Mucosa of stomach (tissue), 1 donor: ENCODE measurements at regions not wholly inside any gene's neighbourhood (a gene's known extent, or its start where the extent isn't known, plus 50 kb on each side); places are given as distances from the start of the nearest gene placed in this dataset.
"Not testable (repeated sequence)": the region's sequence is repeated elsewhere in the genome, so short reads cannot be mapped to it uniquely, and the experiment has no call there.

Experiments
- H3K27me3 ChIP-seq: one replicate; pipeline ENCODE4 v1.7.0; 2013; ENCODE audit warnings: mild to moderate bottlenecking, low read length; ENCODE audit not compliant: control insufficient read depth, insufficient read depth
- H3K36me3 ChIP-seq: one replicate; pipeline ENCODE4 v1.7.0; 2013; ENCODE audit warnings: low read length; ENCODE audit not compliant: control insufficient read depth, insufficient read depth
- H3K4me1 ChIP-seq: one replicate; pipeline ENCODE4 v1.7.0; 2013; ENCODE audit warnings: mild to moderate bottlenecking, low read length; ENCODE audit not compliant: control insufficient read depth, insufficient read depth
- H3K4me3 ChIP-seq: one replicate; pipeline ENCODE4 v1.7.0; 2013; ENCODE audit warnings: low read length
- H3K9ac ChIP-seq: one replicate; pipeline ENCODE4 v1.7.0; 2013; ENCODE audit warnings: mild to moderate bottlenecking, low read length, moderate library complexity
- H3K9me3 ChIP-seq: one replicate; pipeline ENCODE4 v1.7.0; 2013; ENCODE audit warnings: mild to moderate bottlenecking, low read length, moderate library complexity; ENCODE audit not compliant: control insufficient read depth
- donor health status: Pancreatic carcinoma.

- not testable (repeated sequence) for H3K4me1 ChIP-seq, H3K9me3 ChIP-seq, H3K27me3 ChIP-seq, H3K36me3 ChIP-seq, H3K4me3 ChIP-seq
- peak overlapping the region; percentile 30 for H3K9ac ChIP-seq
These were observed 257.6 kb upstream of the MBL2 start for GRCh38 chr10:53029872-53030849.

DNA sequence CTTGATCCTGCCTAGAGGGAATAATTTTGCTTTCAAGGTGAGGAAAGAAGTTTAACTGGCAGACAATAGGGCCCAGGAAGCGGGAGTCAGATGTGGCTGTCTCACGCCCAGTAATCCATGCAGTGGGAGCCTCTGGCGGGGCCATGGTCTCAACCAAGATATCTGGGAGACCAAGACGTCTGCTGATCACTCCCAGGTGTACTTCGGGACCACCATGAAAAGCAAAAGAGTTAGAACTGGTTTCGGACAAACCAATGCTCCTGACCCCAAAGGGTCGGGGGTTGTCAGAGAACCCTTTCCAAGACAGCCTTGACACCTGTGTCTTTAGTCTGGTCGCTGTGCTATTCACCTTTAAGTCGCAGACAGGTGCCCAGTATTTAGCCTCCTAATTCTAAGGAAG is 256.9 kb upstream of the MBL2 start:
- H3K36me3 ChIP-seq = no peaks in the 10 kb centered on the region
- no peak overlapping the region for H3K9ac ChIP-seq
- H3K4me1 ChIP-seq = peaks cover 6% of the 10 kb centered on the region
- H3K4me3 ChIP-seq = no peak overlapping the region
- no peaks in the 10 kb centered on the region for H3K9me3 ChIP-seq
- H3K27me3 ChIP-seq = no peaks in the 10 kb centered on the region

DNA sequence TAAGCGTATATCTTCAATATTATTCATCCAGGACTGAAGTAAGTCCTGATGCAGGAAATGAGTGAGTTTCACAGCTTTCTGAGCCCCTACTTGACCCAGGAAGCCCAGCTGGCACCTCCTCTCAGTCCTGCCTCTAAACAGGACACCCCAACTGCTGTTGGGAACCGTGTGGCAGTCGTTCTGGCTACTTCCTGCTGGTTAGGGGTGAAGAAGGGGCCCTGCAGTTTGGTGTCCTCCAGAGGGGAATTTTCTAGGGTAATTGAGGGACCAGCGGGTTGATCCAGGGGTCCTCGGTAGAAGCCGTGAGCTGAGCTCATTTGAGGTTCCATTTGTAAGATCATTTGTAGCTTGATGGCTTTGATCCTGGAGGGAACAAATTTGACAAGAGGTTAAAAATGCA is 253.2 kb upstream of the MBL2 start:
- not testable (repeated sequence) for H3K36me3 ChIP-seq, H3K9me3 ChIP-seq, H3K27me3 ChIP-seq, H3K4me3 ChIP-seq, H3K4me1 ChIP-seq
- H3K9ac ChIP-seq = peak overlapping the region; percentile 65

- no peaks in the 10 kb centered on the region for H3K36me3 ChIP-seq
- no peaks in the 10 kb centered on the region for H3K9me3 ChIP-seq
- no peaks in the 10 kb centered on the region for H3K27me3 ChIP-seq
- peak overlapping the region; percentile 35 for H3K4me3 ChIP-seq
- peak overlapping the region; percentile 65 for H3K9ac ChIP-seq
- H3K4me1 ChIP-seq = peaks cover 6% of the 10 kb centered on the region
These were observed 252.7 kb upstream of the MBL2 start for GRCh38 chr10:53025172-53025711.

- no peak overlapping the region for H3K9ac ChIP-seq
- peaks cover 6% of the 10 kb centered on the region for H3K4me1 ChIP-seq
- H3K27me3 ChIP-seq = no peaks in the 10 kb centered on the region
- no peaks in the 10 kb centered on the region for H3K9me3 ChIP-seq
- H3K4me3 ChIP-seq = no peak overlapping the region
- H3K36me3 ChIP-seq = no peaks in the 10 kb centered on the region
These were observed 250.8 kb upstream of the MBL2 start for GRCh38 chr10:53023411-53023810.

DNA sequence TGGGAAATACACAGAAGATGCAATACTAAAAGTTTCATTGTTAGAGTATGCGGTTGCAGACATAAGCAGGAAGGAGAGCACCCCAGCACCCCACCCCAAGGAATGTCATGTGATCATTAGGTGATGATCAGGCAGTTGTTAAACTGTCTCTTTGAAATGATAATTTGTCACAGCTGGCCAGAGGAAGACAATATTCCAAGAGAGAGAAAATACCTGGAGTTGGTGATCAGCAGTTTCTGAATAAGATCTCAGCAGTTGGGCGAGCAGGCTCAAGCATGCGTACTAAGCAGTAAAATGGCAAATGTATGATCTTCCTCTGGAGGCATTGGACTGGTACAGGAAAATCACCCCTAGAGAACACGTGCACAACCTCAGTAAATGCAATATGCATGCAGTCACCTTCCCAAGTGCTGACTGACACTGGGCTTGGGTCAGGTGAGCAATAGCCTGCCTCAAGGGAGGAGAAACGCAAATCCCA is 250.1 kb upstream of the MBL2 start:
- H3K9me3 ChIP-seq = no peaks in the 10 kb centered on the region

GRCh38 chr10:53013201-53013810 is 240.7 kb upstream of the MBL2 start:
- no peak overlapping the region for H3K9ac ChIP-seq
- no peak overlapping the region for H3K4me3 ChIP-seq
- H3K27me3 ChIP-seq = no peaks in the 10 kb centered on the region
- no peaks in the 10 kb centered on the region for H3K9me3 ChIP-seq
- H3K36me3 ChIP-seq = no peaks in the 10 kb centered on the region
- no peaks in the 10 kb centered on the region for H3K4me1 ChIP-seq

More for the DNA sequence above, 250.1 kb upstream of the MBL2 start:
- Histone ChIP-seq H3K9ac (no peak overlapping the region), H3K4me3 (no peak overlapping the region), H3K36me3 (no peaks in the 10 kb centered on the region), H3K27me3 (no peaks in the 10 kb centered on the region), H3K4me1 (peaks cover 6% of the 10 kb centered on the region)

DNA sequence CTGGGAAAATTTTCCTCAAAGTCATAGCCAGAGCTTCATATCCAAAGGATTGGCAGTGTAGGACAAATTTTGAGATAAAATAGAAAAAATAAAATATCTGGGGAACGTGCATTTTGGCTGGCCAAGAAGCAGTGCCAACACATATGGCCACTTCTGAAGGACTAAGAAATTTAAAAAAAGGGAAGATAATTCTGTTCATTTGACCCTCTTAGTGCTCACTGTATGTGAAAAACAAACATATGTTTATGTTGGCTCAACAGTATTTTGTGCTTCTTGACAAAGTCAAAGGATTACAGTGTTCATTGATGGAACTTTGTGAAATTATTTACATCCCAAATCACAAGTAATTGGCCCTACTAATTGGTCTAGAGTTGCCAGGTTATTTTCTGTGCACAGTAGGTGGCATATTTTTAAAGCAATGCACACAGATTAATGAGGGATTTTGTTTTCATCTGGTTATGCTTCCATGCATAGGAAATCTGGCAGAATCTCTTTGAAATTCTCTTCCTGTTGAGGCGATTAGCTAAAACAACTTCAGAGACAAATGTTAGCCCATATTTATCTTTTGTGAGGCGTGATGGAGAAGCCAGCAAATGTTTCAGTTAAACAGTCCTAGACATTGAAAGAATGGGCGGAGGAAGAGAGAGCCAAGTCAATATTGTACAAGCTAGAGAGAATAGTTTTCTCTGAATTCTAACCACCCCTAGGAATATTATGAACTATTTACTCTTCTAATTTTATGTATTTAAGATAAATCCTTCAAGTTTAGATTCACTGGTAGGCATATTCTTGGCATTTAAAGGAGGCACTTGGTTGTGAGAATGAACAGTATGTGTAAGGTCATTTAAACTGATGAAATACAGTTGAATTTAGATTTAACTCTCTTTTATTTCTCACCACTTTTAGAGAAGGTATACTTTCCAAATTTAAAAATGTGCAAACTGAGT is 237.7 kb upstream of the MBL2 start:
- Histone ChIP-seq H3K4me1 (peaks cover 3% of the 10 kb centered on the region), H3K27me3 (no peaks in the 10 kb centered on the region), H3K4me3 (no peak overlapping the region), H3K9me3 (no peaks in the 10 kb centered on the region), H3K36me3 (no peaks in the 10 kb centered on the region), H3K9ac (no peak overlapping the region)

- Histone ChIP-seq H3K36me3 (no peaks in the 10 kb centered on the region), H3K9ac (no peak overlapping the region), H3K4me1 (peaks cover 3% of the 10 kb centered on the region), H3K9me3 (no peaks in the 10 kb centered on the region), H3K27me3 (no peaks in the 10 kb centered on the region), H3K4me3 (no peak overlapping the region)
These were observed 234.9 kb upstream of the MBL2 start for GRCh38 chr10:53007527-53007842.

DNA sequence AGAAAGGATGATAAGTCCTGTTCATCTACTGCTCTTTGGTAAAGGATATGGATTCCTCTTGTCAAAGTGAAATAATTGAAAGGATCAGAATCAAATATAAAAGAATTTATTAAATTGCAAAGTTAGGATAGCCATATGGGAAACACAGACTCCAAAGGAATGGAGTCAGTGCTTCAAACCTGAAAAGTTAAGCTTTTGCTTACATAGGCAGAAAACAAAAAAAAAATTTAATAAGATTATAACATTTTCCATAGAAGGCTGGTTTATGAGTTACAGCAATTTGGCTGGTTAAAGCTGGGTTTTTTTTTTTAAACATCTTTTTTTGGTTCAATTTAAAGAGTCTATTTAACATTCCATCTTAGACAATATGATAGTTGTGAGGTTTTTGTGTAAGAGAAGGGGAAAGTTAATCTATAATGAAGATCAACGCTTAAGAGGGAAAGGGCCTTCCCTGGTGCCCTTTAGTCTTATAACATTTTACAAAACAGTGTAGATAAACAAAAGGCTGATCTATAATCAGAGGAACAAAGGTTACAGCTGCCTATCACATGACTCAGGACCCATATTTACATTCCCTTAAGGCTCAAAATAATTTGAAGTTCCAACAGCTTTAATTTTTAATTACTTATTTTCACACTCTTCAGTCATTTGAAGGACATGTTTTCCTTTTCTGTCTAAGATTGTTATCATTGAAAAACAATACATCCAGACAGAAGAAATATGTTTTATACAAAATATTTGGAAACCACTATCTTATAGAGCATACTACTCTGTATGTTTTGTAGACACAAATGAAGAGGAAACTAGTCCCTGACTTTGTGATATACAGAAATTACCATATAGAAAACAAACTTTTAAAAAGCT is 234.3 kb upstream of the MBL2 start:
- no peaks in the 10 kb centered on the region for H3K27me3 ChIP-seq
- peaks cover 3% of the 10 kb centered on the region for H3K4me1 ChIP-seq
- no peaks in the 10 kb centered on the region for H3K36me3 ChIP-seq
- no peaks in the 10 kb centered on the region for H3K9me3 ChIP-seq
- no peak overlapping the region for H3K9ac ChIP-seq
- no peak overlapping the region for H3K4me3 ChIP-seq
